Forelimb muscle (tissue), 1 donor: ENCODE measurements at regions not wholly inside any gene's neighbourhood (a gene's known extent, or its start where the extent isn't known, plus 50 kb on each side); places are given as distances from the start of the nearest gene placed in this dataset.
"Not testable (repeated sequence)": the region's sequence is repeated elsewhere in the genome, so short reads cannot be mapped to it uniquely, and the experiment has no call there.

Source experiments
- DNase-seq: peaks from one replicate; pipeline ENCODE4 v3.0.0-alpha.2; 2013; ENCODE audit warnings: low read depth

- DNase-seq, result not testable (repeated sequence)
Observed at GRCh38 chr4:150026987-150027386, 51.3 kb upstream of the DCLK2 start.
